HG03097 (cell line): ENCODE measurements at regions not wholly inside any gene's neighbourhood (a gene's known extent, or its start where the extent isn't known, plus 50 kb on each side); places are given as distances from the start of the nearest gene placed in this dataset.
"Not testable (repeated sequence)": the region's sequence is repeated elsewhere in the genome, so short reads cannot be mapped to it uniquely, and the experiment has no call there.

Experiments
- ATAC-seq: cut with Tn5 transposase; IDR thresholded peaks from one replicate; pipeline ENCODE4 v1.9.1; 2021; ENCODE audit not compliant: unreplicated experiment, low FRiP score

- no peak for ATAC-seq
Measured at GRCh38 chr16:60820361-60820760, 1215.9 kb downstream of the CDH8 start.

- no peak for ATAC-seq
Measured at GRCh38 chr16:60818465-60818864, 1217.8 kb downstream of the CDH8 start.

- no peak for ATAC-seq
Measured at GRCh38 chr16:60816461-60816860, 1219.8 kb downstream of the CDH8 start.

- no peak for ATAC-seq
Measured at GRCh38 chr16:60815865-60816264, 1220.4 kb downstream of the CDH8 start.

- no peak for ATAC-seq
Measured at GRCh38 chr16:60815033-60815432, 1221.2 kb downstream of the CDH8 start.

- ATAC-seq = no peak
Measured at GRCh38 chr16:60811657-60812056, 1224.6 kb downstream of the CDH8 start.

- ATAC-seq = no peak
Measured at GRCh38 chr16:60811051-60811608, 1225.1 kb downstream of the CDH8 start.

- no peak for ATAC-seq
Measured at GRCh38 chr16:60810250-60810649, 1226.0 kb downstream of the CDH8 start.

- ATAC-seq = no peak
Measured at GRCh38 chr16:60792437-60792836, 1243.8 kb downstream of the CDH8 start.

GRCh38 chr16:60788631-60789030 is 1247.6 kb downstream of the CDH8 start:
- ATAC-seq = no peak

GRCh38 chr16:60776281-60776680 is 1260.0 kb downstream of the CDH8 start:
- no peak for ATAC-seq

GRCh38 chr16:60771138-60771537 is 1265.1 kb downstream of the CDH8 start:
- ATAC-seq = no peak

GRCh38 chr16:60770384-60770783 is 1265.9 kb downstream of the CDH8 start:
- ATAC-seq = not testable (repeated sequence)

GRCh38 chr16:60763869-60764268 is 1272.4 kb downstream of the CDH8 start:
- ATAC-seq = no peak

GRCh38 chr16:60755907-60756306 is 1280.3 kb downstream of the CDH8 start:
- no peak for ATAC-seq

- ATAC-seq = no peak
Measured at GRCh38 chr16:60748366-60748765, 1287.9 kb downstream of the CDH8 start.

- no peak for ATAC-seq
Measured at GRCh38 chr16:60744198-60744597, 1292.0 kb downstream of the CDH8 start.

- no peak for ATAC-seq
Measured at GRCh38 chr16:60741810-60742209, 1294.4 kb downstream of the CDH8 start.

GRCh38 chr16:60739737-60740683 is 1296.2 kb downstream of the CDH8 start:
- no peak for ATAC-seq

GRCh38 chr16:60731329-60732050 is 1304.7 kb downstream of the CDH8 start:
- ATAC-seq = no peak

- ATAC-seq = no peak
Measured at GRCh38 chr16:60729051-60729450, 1307.2 kb downstream of the CDH8 start.
